C4-2B (cell line): ENCODE measurements at regions not wholly inside any gene's neighbourhood (a gene's known extent, or its start where the extent isn't known, plus 50 kb on each side); places are given as distances from the start of the nearest gene placed in this dataset.

Source experiments
- CTCF ChIP-seq: fragments of 450-650 bp; conservative IDR thresholded peaks from 2 replicates; pipeline ENCODE4 v1.5.1; 2017; ENCODE audit warnings: mild to moderate bottlenecking
- ZFX ChIP-seq: fragments of 450-650 bp; IDR thresholded peaks from 2 replicates; pipeline ENCODE4 v1.6.1; 2017

- TF ChIP-seq CTCF: no peak
- no peak for TF ChIP-seq ZFX
Observed at GRCh38 chr11:127362754-127363308, 362.3 kb upstream of the KIRREL3 start.
